ENCODE measurements at regions not wholly inside any gene's neighbourhood (a gene's known extent, or its start where the extent isn't known, plus 50 kb on each side); places are given as distances from the start of the nearest gene placed in this dataset.

DNA sequence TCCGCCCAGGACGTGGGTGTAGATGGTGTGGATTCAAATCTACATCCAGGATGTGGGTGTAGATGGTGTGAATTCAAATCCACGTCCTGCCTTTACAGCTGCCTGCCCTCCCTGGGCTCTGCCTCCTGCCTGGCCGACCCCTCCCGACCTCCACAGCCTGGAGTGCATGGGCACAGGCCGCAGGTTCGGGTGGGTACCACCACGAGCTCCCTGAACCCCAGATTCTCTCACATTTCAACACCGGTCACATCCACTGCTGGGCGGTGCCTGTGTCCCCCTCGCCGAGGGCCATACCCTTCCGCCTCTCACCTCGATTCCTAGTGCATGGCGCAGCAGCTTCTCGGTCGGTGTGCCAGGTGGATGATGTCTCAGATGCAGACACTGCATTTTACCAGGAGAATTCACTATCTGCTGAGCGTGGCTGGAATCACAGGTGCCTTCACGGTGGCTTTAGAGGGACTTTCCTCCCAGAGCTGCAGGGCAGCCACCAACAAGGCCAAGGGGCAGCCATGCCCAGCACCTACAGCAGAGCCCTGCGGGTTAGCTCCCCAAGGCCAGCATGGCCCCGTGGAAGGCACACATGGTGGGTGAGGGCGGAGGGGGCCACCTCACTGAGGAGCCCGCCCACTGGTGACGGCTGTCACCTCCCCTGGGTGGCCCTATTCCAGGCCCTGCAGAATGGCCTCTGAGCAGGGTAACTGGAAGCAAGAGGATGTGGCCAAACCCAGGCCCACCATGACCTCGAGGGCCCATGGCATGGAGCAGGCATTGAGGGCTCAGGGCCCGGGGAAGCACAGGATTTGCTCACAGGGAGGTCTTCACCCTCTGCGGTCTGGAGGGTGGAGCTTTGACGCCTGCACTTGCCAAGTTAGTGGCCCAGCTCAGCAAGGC is 638.5 kb downstream of the TBC1D22A start:
- TF ChIP-seq, protein P1, sequence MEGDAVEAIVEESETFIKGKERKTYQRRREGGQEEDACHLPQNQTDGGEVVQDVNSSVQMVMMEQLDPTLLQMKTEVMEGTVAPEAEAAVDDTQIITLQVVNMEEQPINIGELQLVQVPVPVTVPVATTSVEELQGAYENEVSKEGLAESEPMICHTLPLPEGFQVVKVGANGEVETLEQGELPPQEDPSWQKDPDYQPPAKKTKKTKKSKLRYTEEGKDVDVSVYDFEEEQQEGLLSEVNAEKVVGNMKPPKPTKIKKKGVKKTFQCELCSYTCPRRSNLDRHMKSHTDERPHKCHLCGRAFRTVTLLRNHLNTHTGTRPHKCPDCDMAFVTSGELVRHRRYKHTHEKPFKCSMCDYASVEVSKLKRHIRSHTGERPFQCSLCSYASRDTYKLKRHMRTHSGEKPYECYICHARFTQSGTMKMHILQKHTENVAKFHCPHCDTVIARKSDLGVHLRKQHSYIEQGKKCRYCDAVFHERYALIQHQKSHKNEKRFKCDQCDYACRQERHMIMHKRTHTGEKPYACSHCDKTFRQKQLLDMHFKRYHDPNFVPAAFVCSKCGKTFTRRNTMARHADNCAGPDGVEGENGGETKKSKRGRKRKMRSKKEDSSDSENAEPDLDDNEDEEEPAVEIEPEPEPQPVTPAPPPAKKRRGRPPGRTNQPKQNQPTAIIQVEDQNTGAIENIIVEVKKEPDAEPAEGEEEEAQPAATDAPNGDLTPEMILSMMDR (conservative IDR thresholded peaks at IDR 0.05; ENCODE audit: low read depth, low read length): no peak
- TF ChIP-seq EZH2 (IDR thresholded peaks at IDR 0.05; ENCODE audit: low read length, unreplicated experiment): no peak

Data from PC-3 (cell line).